Smooth muscle cell (in vitro differentiated cells): ENCODE measurements at regions not wholly inside any gene's neighbourhood (a gene's known extent, or its start where the extent isn't known, plus 50 kb on each side); places are given as distances from the start of the nearest gene placed in this dataset.

Experiments used
- DNase-seq: peaks from one replicate; lab custom pipeline; 2025; ENCODE audit not compliant: unreplicated experiment; lab: John Stamatoyannopoulos, UW
- H2AFZ ChIP-seq: fragments of 200-600 bp; sonication (generic); 2 replicates; pipeline ENCODE4 v1.6.0; 2016; ENCODE audit warnings: antibody characterized with exemption, low read depth, mild to moderate bottlenecking
- H3F3A ChIP-seq: fragments of 200-600 bp; sonication (generic); 2 replicates; pipeline ENCODE4 v1.6.0; 2017; ENCODE audit warnings: antibody characterized with exemption, low read depth
- H3K27ac ChIP-seq: fragments of 200-600 bp; sonication (generic); 2 replicates; pipeline ENCODE4 v1.5.1; 2016; ENCODE audit warnings: low read depth, mild to moderate bottlenecking
- H3K27me3 ChIP-seq: fragments of 200-600 bp; sonication (generic); 2 replicates; pipeline ENCODE4 v1.6.1; 2016; ENCODE audit warnings: low read depth, mild to moderate bottlenecking
- H3K36me3 ChIP-seq: fragments of 200-600 bp; sonication (generic); 2 replicates; pipeline ENCODE4 v1.5.1; 2016; ENCODE audit warnings: low read depth
- H3K4me1 ChIP-seq: fragments of 200-600 bp; sonication (generic); 2 replicates; pipeline ENCODE4 v1.5.1; 2016; ENCODE audit warnings: low read depth
- H3K4me2 ChIP-seq: fragments of 200-600 bp; sonication (generic); 2 replicates; pipeline ENCODE4 v1.6.0; 2016; ENCODE audit warnings: mild to moderate bottlenecking
- H3K4me3 ChIP-seq: fragments of 200-600 bp; sonication (generic); 2 replicates; pipeline ENCODE4 v1.5.1; 2016; ENCODE audit warnings: mild to moderate bottlenecking
- H3K79me2 ChIP-seq: fragments of 200-600 bp; sonication (generic); 2 replicates; pipeline ENCODE4 v1.6.0; 2016; ENCODE audit warnings: low read depth, mild to moderate bottlenecking
- H3K9ac ChIP-seq: fragments of 200-600 bp; sonication (generic); 2 replicates; pipeline ENCODE4 v1.6.0; 2016; ENCODE audit warnings: low read depth
- H3K9me3 ChIP-seq: fragments of 200-600 bp; sonication (generic); replicated peaks from 2 replicates; pipeline ENCODE4 v1.5.1; 2016; ENCODE audit warnings: low read depth
- H4K20me1 ChIP-seq: fragments of 200-600 bp; sonication (generic); 2 replicates; pipeline ENCODE4 v1.6.0; 2016; ENCODE audit warnings: low read depth
- CTCF ChIP-seq: fragments of 200-600 bp; sonication (generic); IDR thresholded peaks from 2 replicates; pipeline ENCODE4 v1.5.1; 2017; ENCODE audit warnings: borderline replicate concordance, mild to moderate bottlenecking, antibody characterized with exemption; ENCODE audit not compliant: insufficient read depth, poor library complexity, severe bottlenecking
- WGBS: methylation state at CpG from one replicate; pipeline ENCODE4 v1.1.7; 2016; ENCODE audit warnings: low lambda C conversion rate; 5-methylcytosine and 5-hydroxymethylcytosine counted together

- no peak overlapping the region for H3K4me3 ChIP-seq
- H2AFZ ChIP-seq: no peak overlapping the region
- H3K79me2 ChIP-seq: no peaks in the 10 kb centered on the region
- no peaks in the 10 kb centered on the region for H3K4me1 ChIP-seq
- no peaks in the 10 kb centered on the region for H3K36me3 ChIP-seq
- H3K9ac ChIP-seq: no peak overlapping the region
- no peak for TF ChIP-seq CTCF
- no peaks in the 10 kb centered on the region for H4K20me1 ChIP-seq
- WGBS: 57% methylated on average over 2 of the region's 2 CpGs
- H3K27ac ChIP-seq: no peak overlapping the region
- H3K4me2 ChIP-seq: no peak overlapping the region
- H3K27me3 ChIP-seq: no peaks in the 10 kb centered on the region
- no peaks in the 10 kb centered on the region for H3K9me3 ChIP-seq
- no peaks in the 10 kb centered on the region for H3F3A ChIP-seq
- no peak for DNase-seq
These were observed 74.7 kb downstream of the FAM47B start for GRCh38 chrX:35017284-35017683.

- no peak overlapping the region for H3K9ac ChIP-seq
- no peak for DNase-seq
- no peak overlapping the region for H2AFZ ChIP-seq
These were observed 81.1 kb downstream of the FAM47B start for GRCh38 chrX:35023683-35024082.

GRCh38 chrX:35025820-35026219, 83.2 kb downstream of the FAM47B start:
- no peak overlapping the region for H2AFZ ChIP-seq
- 82% methylated on average over 2 of the region's 2 CpGs for WGBS
- no peaks in the 10 kb centered on the region for H3K4me1 ChIP-seq
- no peak overlapping the region for H3K9ac ChIP-seq
- no peak overlapping the region for H3K27ac ChIP-seq
- no peak overlapping the region for H3K4me2 ChIP-seq
- DNase-seq: no peak
- no peaks in the 10 kb centered on the region for H4K20me1 ChIP-seq
- no peaks in the 10 kb centered on the region for H3F3A ChIP-seq
- H3K36me3 ChIP-seq: no peaks in the 10 kb centered on the region
- no peaks in the 10 kb centered on the region for H3K79me2 ChIP-seq
- H3K4me3 ChIP-seq: no peak overlapping the region
- no peak for TF ChIP-seq CTCF
- H3K9me3 ChIP-seq: no peaks in the 10 kb centered on the region
- H3K27me3 ChIP-seq: no peaks in the 10 kb centered on the region

More at GRCh38 chrX:35023683-35024082, 81.1 kb downstream of the FAM47B start:
- Histone ChIP-seq H3K27ac (no peak overlapping the region), H3K4me2 (no peak overlapping the region), H3K4me1 (no peaks in the 10 kb centered on the region), H3K9me3 (no peaks in the 10 kb centered on the region), H4K20me1 (no peaks in the 10 kb centered on the region), H3K36me3 (no peaks in the 10 kb centered on the region), H3F3A (no peaks in the 10 kb centered on the region), H3K79me2 (no peaks in the 10 kb centered on the region), H3K27me3 (no peaks in the 10 kb centered on the region), H3K4me3 (no peak overlapping the region)
- TF ChIP-seq CTCF: no peak

GRCh38 chrX:35040871-35041270, 98.3 kb downstream of the FAM47B start:
- Histone ChIP-seq H2AFZ (no peak overlapping the region), H3K27me3 (no peaks in the 10 kb centered on the region), H3K79me2 (no peaks in the 10 kb centered on the region), H3K4me1 (no peaks in the 10 kb centered on the region), H3K9me3 (no peaks in the 10 kb centered on the region), H3K36me3 (no peaks in the 10 kb centered on the region), H4K20me1 (no peaks in the 10 kb centered on the region), H3K4me3 (no peak overlapping the region), H3K27ac (no peak overlapping the region), H3K9ac (no peak overlapping the region), H3K4me2 (no peak overlapping the region), H3F3A (no peaks in the 10 kb centered on the region)
- 38% methylated on average over 1 of the region's 1 CpG for WGBS
- DNase-seq: no peak
- TF ChIP-seq CTCF: no peak
